NCI-H748 (cell line): ENCODE measurements at regions not wholly inside any gene's neighbourhood (a gene's known extent, or its start where the extent isn't known, plus 50 kb on each side); places are given as distances from the start of the nearest gene placed in this dataset.

ENCODE experiments used
- DNase-seq: peaks from one replicate; lab custom pipeline; 2025; ENCODE audit not compliant: unreplicated experiment; lab: John Stamatoyannopoulos, UW

DNA sequence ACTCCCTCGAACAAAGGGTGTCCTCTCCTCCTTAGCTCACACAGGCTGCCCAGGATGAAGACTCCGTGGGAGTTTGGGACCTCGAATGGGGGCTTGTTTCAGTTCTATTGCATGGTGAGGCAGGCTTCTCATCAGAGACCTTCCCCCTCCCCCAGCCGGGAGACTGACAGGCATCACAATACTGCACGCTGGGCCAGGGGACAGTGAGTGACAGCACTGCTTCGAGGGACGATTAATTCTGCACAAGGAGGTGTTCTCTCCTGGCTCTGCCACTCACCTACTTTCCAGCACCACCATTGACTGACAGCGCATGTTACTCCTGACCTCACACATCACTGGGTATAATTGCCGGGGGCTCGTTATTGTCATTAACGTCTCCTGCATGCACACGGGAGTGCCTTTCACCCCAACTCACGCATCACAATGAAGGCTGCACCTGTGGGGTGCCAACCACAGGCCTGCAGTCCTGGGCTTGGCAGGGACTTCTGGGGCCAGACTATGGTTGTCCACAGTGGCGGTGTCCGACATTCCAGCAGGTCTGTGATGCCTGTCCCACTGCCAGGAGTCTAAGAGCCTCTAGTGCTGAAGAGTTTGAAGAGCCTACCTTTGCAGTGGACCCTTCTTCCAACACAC is 412.2 kb upstream of the TSHZ3 start:
- no peak for DNase-seq

DNA sequence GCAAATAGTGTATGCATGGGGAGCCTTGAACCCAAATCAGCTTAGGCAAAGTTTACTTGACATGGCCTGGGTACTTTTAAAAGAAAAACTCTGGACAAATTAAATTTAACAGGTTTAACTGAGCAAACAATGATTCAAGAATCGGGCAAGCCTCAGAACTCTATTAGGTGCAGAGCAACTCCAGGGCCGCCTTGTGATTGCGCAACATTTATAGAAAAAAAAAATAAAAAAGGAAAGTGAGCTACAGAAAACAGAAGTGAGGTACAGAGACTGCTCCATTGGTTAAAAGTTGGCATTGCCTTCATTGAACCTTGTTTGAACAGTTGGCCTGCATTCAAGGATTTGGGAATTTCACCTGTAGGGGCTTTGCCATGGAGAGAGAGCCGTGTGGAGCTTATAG is 421.0 kb upstream of the TSHZ3 start:
- DNase-seq = no peak

DNA sequence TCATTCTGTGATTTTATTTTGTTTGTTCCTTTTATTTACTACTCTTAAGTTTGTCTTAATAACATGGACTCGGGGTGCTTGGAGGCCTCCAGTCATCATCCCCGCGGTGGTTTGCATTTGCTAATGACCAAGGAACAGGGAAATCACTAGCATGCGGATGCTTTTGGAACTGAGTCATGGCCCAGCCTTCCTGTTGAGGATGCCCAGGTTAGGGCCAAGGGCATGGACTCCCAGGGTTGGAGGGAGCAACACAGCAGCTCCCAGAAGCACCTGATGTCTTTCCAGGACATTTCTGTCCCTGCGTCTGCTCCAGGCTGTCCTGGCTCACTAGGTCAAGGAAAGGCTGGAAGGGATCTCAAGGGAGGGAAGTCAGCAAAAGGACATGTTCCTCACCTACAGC is 423.7 kb upstream of the TSHZ3 start:
- no peak for DNase-seq

DNA sequence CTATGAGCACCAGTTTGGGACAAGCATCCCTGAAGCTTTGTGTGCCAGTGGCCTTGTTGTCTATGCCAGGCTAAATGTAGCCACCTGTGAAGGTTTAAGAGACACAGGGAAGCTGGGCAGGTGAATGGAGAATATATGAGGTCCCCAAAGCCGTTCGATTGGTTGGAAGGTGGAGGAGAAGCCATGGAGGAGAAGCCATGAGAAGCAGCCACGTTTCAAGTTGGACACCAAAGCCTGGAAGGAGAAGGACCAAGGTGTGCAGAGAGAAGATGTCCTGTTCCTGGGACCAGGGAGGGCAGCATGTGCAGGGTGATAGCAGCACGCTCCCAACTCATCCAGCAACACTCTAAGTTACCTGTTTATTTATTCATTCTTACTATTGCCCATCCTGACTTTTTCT is 432.3 kb upstream of the TSHZ3 start:
- DNase-seq = no peak

DNA sequence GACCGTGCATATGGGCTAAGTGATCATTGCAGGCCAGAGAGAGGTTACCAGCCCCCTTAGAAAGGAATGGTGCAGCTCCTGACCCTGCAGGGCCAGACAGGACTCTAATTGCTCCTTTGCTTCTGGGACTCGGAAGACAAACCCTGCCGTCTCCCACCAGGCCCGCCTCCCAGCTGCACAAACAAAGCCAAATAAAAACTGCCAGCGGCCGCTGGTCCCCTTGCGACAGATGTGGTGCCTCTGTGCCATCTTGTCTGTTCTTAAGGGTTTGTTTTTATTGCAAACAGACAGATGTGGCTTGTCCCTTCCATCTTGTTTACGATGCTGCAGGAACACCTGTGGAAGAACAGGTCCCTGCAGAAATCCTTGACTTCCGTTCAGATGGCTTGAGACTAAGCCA is 434.4 kb upstream of the TSHZ3 start:
- DNase-seq = no peak

DNA sequence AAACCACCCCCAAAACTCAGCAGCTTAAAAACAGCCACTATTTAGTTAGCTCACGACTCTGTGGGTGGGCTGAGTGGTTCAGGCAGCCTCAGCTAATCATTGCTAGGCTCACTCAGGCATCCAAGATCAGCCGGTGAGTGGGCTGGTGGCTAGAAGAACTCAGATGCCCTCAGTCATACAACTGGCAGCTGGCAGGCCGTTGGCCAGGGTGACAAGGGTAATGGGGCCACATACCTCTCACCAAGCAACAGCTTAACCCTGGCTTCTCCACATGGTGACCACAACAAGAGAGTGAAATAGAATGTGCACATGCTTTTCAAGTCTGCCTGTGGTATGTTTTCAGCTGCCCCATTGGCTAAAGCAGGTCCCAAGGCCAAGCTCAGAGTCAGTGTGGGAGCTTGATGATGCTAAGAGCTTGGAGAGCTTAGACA is 435.4 kb upstream of the TSHZ3 start:
- DNase-seq = no peak

DNA sequence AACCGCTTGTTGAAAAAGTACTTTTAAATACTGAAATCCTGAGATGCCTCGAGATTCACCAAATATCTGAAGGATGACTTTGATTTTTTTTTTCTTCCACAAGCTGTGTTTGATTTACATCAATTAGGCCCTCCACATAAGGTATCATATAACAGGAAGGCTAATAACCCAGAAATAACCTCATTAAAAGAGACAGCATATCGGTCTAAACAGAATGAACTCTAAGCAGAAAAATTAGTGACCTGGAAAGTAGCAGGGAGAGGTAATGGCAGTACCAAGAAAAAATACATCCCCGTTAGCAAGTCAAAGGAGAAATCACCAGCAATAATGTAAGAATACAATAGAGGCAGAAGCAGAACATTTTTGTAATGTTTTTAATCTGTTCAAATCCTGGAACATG is 452.4 kb upstream of the TSHZ3 start:
- no peak for DNase-seq

DNA sequence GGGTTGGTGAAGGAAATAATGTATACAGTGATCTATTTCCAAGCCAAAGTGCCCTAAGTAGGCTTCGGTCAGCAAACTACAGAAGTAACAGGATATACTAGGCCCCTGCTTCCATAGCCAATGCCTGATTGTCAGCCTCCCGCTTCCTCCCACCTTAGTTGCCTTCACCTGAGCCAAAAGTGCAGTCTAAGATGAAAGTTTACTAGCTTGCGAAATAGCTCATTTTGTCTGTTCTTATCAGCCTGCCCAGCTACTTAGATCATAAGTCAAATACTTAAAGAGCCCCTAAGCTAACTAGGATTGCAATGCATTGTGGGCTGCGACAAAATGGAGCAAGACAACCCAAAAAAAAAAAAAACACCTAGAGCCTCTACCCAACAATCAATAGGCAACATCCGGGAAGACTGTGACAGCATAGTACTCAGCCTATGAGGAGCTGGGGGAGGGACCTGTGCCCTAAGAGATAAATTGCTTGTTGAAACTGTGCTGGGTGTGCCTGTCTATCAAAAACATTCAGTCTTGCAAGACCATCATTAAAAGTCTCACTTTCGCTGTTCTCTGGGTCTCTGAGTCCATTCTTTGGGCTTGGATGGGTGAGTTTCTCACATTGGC is 454.7 kb upstream of the TSHZ3 start:
- DNase-seq = no peak

DNA sequence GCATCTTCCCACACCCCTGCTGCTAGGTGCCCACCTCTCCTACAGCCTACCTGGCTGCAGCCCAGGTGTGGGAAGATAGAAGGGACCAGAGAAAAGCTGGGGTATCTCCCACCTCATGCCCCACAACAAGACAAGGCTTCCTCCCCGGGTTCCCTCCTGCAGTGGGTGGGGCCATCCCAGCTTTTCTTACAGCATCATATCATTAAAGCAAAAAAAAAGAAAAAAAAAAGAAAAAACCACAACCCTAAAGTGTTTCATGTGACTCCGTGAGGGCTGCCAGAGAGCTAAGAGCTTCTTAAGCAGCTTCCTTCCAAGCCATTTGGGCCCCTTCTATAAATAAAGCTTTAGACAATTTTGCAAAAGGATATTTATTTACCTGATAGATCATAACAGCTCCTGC is 455.4 kb upstream of the TSHZ3 start:
- no peak for DNase-seq

DNA sequence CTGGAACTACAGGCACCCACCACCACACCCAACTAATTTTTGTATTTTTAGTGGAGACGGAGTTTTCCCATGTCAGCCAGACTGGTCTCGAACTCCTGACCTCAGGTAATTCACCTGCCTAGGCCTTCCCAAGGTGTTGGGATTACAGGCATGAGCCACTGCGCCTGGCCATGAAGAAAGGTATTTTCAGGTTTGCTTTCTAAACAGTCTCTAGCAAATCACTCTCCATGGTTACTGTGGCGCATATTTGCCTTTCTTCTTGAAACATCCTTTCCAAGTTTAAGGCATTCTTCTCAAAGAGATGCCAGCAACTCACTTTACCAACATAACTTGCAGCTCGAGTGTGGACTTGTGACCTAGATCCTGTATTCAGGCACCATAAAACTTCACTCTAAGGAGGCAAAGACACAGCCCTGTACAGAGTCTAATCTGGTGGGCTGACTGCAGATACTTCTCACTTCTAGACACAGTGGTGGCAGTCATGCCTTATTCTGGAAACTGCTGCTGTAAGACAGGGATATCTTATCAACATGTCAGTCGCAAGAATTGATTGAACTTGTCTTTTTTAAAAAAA is 461.4 kb upstream of the TSHZ3 start:
- DNase-seq = no peak

DNA sequence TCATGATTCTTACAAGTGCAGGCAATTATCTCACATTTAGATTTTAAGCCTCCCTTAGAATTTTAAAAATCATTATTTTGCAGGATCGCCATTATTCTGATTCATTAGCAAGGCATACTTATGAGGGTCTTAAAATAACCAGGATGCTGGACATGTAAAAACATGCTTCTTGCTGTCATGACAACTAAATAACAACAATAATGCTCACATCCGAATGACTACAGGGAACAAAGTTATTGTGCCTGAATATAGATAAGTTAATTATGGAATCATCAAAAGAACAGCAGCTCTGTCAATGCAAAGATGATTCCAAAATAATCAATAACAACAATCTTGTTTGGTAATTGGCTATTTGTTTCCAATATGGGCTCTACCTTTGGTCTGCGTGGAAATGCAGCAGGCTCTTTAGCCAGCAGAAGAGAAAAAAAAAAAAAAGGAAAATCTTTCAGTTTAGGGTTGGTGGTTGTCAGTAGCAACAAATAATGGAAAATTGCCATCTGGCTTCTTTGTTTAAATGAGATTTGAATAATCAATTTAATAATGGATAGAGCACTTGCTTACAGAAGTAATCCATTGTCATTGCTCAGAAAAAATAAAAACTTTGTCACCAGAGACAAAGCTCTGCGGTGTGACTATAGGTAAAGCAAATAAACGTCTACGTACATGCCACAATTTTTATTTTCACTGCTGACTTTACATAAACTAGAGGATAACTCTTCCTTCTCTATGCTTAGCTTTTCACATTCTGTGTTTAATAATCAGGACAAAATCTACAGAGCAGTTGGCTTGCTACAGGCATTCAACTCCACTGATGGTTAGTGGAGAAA is 468.9 kb upstream of the TSHZ3 start:
- DNase-seq = no peak

DNA sequence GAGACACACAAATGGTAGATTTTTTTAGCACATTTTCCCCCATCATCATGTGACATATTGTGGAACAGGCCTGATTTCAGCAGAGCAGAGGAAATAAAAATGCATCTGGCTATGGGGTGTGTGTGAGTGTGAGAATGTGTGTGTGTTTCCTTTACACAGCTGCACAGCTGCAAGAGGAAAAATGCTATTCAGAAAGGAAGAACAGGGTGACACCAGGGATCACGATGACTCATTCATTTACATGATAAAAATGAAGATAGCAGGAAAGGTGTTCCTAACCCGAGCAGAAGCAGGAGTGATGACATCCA is 469.5 kb upstream of the TSHZ3 start:
- no peak for DNase-seq

DNA sequence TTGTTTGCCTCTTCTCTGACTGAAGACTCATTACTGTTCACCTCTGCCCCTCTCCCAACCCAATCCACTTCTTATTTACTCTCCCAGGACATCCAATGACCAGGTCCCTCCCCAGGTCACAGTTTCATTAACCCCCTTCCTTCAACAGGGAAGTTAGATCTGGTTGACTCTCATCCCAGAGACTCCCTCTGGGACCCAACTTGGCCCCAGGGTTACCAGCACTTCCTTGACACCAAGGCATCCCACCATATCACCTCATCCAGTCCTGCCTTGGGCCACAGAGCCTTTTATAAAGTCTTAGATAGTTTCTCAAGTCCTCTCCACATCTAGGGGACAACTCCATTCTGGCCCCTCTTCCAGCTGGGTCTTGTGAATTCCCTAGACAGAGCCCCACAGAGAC is 470.6 kb upstream of the TSHZ3 start:
- DNase-seq = no peak

DNA sequence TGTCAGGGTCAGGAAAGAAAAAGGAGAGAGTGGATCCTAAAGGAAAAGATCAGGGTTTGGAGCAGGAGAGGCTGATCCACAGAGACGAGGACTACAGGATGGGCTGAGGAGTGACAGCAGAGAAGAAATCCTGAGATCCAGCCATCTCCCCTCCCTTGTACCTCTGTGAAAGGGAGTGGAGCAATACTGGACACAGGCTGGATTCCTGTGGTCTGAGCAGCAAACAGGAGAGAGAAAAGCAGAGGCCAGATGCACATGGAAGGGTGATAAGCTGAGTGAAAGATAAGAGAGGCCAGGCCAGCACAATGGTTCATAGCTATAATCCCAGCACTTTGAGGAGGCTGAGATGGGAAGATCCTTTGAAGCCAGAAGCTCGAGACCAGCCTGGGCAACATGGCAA is 472.1 kb upstream of the TSHZ3 start:
- no peak for DNase-seq

DNA sequence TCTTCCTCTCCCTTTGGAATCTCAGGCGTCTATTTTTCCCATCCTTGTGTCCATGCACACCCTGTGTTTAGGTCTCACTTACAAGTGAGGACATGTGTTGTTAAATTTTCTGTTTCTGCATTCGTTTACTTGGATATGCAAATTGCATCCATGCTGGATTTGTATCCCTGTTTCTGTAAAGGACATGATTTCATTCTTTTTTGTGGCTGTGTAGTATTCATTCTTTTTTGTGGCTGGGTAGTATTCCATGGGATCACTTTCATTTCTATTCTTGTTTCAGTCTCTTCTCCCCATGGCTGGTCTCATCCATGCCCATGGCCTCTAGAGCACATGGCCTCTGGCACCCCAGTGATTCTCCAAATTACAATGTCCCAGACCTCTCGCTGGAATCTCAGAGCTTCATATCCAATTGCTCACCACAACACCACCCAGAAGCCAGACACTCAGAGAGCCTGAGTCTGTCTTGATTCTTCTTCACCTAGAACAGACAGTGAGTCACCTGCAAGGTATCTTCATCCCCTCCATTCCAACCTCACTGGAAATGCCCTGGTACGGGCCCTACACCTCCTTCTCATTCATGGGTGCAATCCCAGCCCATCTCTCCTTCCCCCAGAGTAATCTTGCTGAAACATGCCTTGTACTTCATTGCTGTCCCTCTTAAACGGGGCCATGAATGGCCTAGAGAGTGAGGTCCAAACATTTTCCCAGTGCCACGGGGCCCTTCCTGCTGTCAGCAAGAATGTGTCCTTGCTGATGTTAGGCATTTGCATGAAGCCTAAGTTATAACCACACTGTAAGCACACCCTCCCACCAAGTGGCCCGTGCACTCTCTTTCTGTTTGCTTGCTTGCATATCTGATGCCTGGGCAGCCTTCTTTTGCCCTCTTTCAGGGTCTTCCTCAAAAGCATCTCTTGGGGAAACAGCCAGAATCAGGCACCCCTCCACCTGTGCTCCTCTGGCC is 476.2 kb upstream of the TSHZ3 start:
- no peak for DNase-seq

DNA sequence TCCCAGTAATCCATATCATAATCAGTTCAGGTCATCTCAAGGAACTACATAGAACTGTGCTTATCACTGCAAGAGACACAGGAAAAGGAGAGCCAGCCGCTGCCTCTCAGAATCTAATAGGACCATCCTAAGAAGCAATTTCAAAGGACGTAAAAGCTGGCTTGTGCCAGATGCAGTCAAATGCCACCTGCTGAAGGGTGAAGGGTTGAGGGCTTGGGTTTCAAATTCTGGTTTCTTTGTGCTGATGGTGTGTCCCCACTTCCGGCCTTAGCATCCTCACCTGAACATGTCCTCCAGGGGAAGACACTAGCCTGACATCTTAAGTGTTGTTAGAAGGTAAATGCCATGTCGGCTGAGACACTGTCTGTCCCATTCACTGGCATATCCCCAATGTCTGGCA is 477.1 kb upstream of the TSHZ3 start:
- DNase-seq = no peak

DNA sequence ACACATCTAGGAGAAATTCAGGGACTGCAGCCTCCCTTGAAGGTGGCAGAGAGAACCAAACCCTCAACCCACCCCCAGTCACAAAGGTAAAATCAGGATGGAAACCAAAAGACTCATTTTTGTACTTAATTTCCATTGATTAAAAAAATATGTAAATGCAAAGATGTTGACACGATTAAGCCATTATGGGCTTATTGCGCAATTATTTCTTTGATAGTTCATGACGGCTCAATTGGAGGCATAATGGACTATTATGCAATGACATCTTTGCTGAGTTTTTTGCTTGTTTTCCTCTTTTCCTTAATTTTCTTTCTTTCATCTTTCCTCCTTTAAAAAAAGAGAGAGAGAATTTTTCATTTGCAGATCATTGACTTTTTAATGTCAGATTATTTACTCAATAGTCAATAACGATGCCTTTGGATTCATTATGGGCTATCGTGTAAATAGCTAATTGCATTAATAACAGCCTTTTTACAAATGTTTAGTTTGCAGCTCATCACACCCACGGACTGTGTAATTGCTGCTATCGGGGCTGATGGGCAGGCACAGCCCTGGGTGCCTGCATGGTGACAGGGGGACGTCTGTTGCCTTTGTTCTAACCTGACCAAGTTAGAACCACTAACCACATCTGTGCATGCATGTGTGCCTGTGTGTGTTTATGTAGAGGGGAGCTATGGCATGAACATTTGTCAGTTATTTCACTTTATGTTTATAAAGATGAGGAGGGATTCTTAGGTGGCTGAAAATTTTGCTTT is 482.4 kb upstream of the TSHZ3 start:
- no peak for DNase-seq

DNA sequence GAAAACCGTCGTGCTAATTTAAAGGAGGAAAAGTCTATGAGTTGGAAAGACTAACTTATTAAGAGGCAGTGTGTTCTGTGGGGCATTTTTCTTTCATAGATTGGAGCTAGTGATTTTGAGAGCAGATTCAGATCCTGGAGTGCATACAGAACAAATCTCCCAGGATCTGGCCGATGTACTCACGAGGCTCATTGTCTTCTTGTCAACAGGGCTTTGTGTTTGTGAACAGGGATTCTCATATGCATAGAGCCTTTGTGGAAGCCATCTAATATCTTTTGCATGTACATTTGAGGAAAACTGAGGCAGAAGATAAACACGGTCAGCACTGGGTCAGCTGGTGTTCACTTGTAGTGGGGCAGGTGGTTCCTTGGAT is 482.9 kb upstream of the TSHZ3 start:
- no peak for DNase-seq

DNA sequence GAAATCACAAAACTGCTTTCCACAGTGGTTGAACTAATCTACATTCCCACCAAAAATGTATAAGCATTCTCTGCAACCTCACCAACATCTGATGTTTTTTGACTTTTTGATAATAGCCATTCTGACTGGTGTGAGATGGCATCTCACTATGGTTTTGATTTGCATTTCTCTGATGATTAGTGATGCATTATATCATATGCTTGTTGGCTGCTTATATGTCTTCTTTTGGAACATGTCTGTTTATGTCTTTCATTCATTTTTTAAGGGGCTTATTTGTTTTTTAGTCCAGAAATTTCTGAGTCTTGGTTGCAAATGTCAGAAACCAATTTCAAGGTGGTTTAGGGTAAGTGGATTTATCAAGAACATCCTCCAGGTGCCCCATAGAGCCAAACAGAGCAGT is 484.8 kb upstream of the TSHZ3 start:
- DNase-seq = no peak

DNA sequence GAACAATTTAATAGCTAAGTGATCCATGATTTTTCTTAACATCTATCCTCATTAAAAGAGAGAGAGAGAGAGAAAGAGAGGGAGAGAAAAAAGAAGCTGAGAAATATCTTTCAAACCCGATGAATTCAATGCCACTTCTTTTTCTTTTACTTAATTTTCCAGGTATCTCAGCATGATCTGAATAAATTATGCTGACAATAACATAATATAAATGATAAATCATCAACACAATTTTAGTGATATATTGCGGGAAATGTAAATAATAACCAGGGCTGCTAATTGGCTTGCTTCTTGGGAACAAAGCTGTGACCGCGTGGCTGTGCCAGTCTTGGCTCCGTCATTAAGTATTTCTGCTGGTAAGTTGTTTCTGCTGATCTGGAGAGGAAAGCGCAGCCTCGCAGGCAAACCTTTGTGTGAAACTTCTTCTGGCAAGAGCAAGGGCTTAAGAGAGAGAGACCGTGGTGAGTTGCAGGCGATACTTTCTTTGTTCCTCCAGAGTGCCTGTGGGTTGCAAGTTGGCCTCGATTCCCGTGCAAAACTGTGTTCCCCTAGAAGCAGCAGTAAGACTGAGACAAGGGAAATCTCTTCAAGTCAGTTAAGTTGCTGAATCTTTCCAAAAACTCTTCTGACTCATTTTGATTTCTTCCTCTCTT is 489.1 kb upstream of the TSHZ3 start:
- DNase-seq = no peak
